ENCODE measurements at regions not wholly inside any gene's neighbourhood (a gene's known extent, or its start where the extent isn't known, plus 50 kb on each side); places are given as distances from the start of the nearest gene placed in this dataset.

DNA sequence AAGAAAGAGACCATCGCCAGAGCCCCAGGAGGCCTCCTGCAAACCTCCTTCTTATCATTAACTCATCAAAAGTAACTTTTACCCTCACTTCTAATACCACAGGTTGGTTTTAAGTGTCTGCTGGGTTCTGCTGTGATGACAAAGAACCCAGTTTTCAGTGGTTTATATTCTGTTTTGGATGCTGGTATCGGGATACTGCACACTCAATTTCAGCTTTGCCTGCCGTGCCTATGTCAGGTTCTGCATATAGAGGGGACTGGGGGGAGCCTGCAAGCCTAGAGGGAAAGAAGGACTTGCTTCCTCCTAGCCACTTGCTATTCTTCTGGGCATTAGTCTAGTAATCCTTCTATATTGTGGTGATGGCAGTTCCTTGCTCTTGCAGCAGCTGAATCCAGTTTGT lies 242.4 kb downstream of the KCNRG start:
- TF ChIP-seq POLR2A (IDR thresholded peaks at IDR 0.05) = no peak
- TF ChIP-seq, protein P1, sequence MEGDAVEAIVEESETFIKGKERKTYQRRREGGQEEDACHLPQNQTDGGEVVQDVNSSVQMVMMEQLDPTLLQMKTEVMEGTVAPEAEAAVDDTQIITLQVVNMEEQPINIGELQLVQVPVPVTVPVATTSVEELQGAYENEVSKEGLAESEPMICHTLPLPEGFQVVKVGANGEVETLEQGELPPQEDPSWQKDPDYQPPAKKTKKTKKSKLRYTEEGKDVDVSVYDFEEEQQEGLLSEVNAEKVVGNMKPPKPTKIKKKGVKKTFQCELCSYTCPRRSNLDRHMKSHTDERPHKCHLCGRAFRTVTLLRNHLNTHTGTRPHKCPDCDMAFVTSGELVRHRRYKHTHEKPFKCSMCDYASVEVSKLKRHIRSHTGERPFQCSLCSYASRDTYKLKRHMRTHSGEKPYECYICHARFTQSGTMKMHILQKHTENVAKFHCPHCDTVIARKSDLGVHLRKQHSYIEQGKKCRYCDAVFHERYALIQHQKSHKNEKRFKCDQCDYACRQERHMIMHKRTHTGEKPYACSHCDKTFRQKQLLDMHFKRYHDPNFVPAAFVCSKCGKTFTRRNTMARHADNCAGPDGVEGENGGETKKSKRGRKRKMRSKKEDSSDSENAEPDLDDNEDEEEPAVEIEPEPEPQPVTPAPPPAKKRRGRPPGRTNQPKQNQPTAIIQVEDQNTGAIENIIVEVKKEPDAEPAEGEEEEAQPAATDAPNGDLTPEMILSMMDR (IDR thresholded peaks at IDR 0.05) = no peak

All from body of pancreas (tissue), 4 donors.